Natural killer cell (primary cell): ENCODE measurements at regions not wholly inside any gene's neighbourhood (a gene's known extent, or its start where the extent isn't known, plus 50 kb on each side); places are given as distances from the start of the nearest gene placed in this dataset.

ENCODE experiments used
- ATAC-seq, 3 donors: fragments of 150-1000 bp in 2 of 3; fragments of 200-7000 bp in 1 of 3; cut with Tn5 transposase; 1 replicate in 1 of 3; 2 replicates in 2 of 3; pipeline ENCODE4 v1.10.0; 2021; ENCODE audit warnings: mild to moderate bottlenecking in 2 of 3, moderate library complexity in 2 of 3
- DNase-seq, 2 donors: peaks; one replicate each; pipeline versions ENCODE4 v3.0.0 to v3.0.0-alpha.2; 2013 to 2021; ENCODE audit warnings: mixed read lengths in 1 of 2
- H3K27ac ChIP-seq: one replicate; pipeline ENCODE4 v1.5.1; 2013; ENCODE audit warnings: mild to moderate bottlenecking, low read length
- H3K27me3 ChIP-seq: one replicate; pipeline ENCODE4 v1.6.1; 2013; ENCODE audit warnings: low read length; ENCODE audit not compliant: control insufficient read depth, insufficient read depth
- H3K36me3 ChIP-seq: one replicate; pipeline ENCODE4 v1.6.1; 2013; ENCODE audit warnings: low read length; ENCODE audit not compliant: control insufficient read depth, insufficient read depth
- H3K4me1 ChIP-seq: one replicate; pipeline ENCODE4 v1.6.1; 2013; ENCODE audit warnings: low read length; ENCODE audit not compliant: control insufficient read depth, insufficient read depth
- H3K4me3 ChIP-seq: one replicate; pipeline ENCODE4 v1.5.1; 2013; ENCODE audit warnings: low read length
- H3K9me3 ChIP-seq: one replicate; pipeline ENCODE4 v1.6.1; 2013; ENCODE audit warnings: low read length; ENCODE audit not compliant: control insufficient read depth, insufficient read depth
- H3K27ac Mint-ChIP-seq, 2 donors: one replicate each; pipeline ENCODE4 v1.8.0; 2022; ENCODE audit warnings: mild to moderate bottlenecking in 2 of 2, mixed read lengths in 2 of 2, moderate library complexity in 1 of 2
- H3K27me3 Mint-ChIP-seq, 2 donors: one replicate each; pipeline ENCODE4 v1.8.0; 2022; ENCODE audit warnings: low read depth in 2 of 2, mixed read lengths in 2 of 2
- H3K36me3 Mint-ChIP-seq: one replicate; pipeline ENCODE4 v1.8.0; 2022; ENCODE audit warnings: mixed read lengths
- H3K4me1 Mint-ChIP-seq, 2 donors: one replicate each; pipeline ENCODE4 v1.8.0; 2022; ENCODE audit warnings: mixed read lengths in 2 of 2
- H3K4me3 Mint-ChIP-seq: one replicate; pipeline ENCODE4 v1.8.0; 2022; ENCODE audit warnings: mild to moderate bottlenecking, moderate library complexity, mixed read lengths
- H3K9me3 Mint-ChIP-seq, 2 donors: one replicate each; pipeline ENCODE4 v1.8.0; 2022; ENCODE audit warnings: mixed read lengths in 2 of 2
- CTCF ChIP-seq: fragments of 200-600 bp; IDR thresholded peaks from one replicate; pipeline ENCODE4 v1.8.0; 2022; ENCODE audit warnings: antibody characterized with exemption
- WGBS: methylation state at CpG from one replicate; pipeline ENCODE4 v1.1.7; 2013; ENCODE audit warnings: missing lambda C conversion rate; ENCODE audit not compliant: insufficient coverage; 5-methylcytosine and 5-hydroxymethylcytosine counted together
- intact Hi-C: fragments of 100-400 bp; cut with micrococcal nuclease; formaldehyde crosslinking; loops from one replicate; pipeline ENCODE4 v1.14.2; 2022

GRCh38 chr5:23445573-23445972 is 61.8 kb upstream of the PRDM9 start:
- Histone ChIP-seq H3K4me3 (no peak overlapping the region), H3K36me3 (no peaks in the 10 kb centered on the region), H3K27ac (no peak overlapping the region), H3K27me3 (no peaks in the 10 kb centered on the region), H3K4me1 (no peaks in the 10 kb centered on the region), H3K9me3 (no peaks in the 10 kb centered on the region)
- no peaks in the 10 kb centered on the region for H3K4me1 Mint-ChIP-seq
- ATAC-seq (no peak), DNase-seq (no peak)
- H3K27ac Mint-ChIP-seq, result no peak overlapping the region
- 80% methylated on average over 1 of the region's 1 CpG for WGBS
- H3K36me3 Mint-ChIP-seq, result no peaks in the 10 kb centered on the region
- peaks cover 6 to 13% of the 10 kb centered on the region in 2 donors for H3K9me3 Mint-ChIP-seq
- H3K27me3 Mint-ChIP-seq, result no peaks in the 10 kb centered on the region
- H3K4me3 Mint-ChIP-seq, result no peak overlapping the region
- intact Hi-C loops, result no loop called here
- TF ChIP-seq CTCF, result no peak

GRCh38 chr5:23440703-23441102 is 66.7 kb upstream of the PRDM9 start:
- Mint-ChIP-seq H3K27me3 (no peaks in the 10 kb centered on the region), H3K9me3 (peaks cover 8 to 13% of the 10 kb centered on the region in 2 donors), H3K36me3 (no peaks in the 10 kb centered on the region), H3K4me1 (no peaks in the 10 kb centered on the region), H3K27ac (no peak overlapping the region), H3K4me3 (no peak overlapping the region)
- ATAC-seq (no peak), DNase-seq (no peak)
- intact Hi-C loops, result no loop called here
- Histone ChIP-seq H3K4me3 (no peak overlapping the region), H3K36me3 (no peaks in the 10 kb centered on the region), H3K27me3 (no peaks in the 10 kb centered on the region), H3K9me3 (no peaks in the 10 kb centered on the region), H3K4me1 (no peaks in the 10 kb centered on the region), H3K27ac (no peak overlapping the region)
- no peak for TF ChIP-seq CTCF
- 86% methylated on average over 1 of the region's 1 CpG for WGBS

- intact Hi-C loops, result no loop called here
- Mint-ChIP-seq H3K9me3 (peaks cover 6 to 12% of the 10 kb centered on the region in 2 donors), H3K27me3 (no peaks in the 10 kb centered on the region), H3K4me1 (no peaks in the 10 kb centered on the region), H3K27ac (no peak overlapping the region), H3K4me3 (no peak overlapping the region), H3K36me3 (no peaks in the 10 kb centered on the region)
- Histone ChIP-seq H3K4me1 (no peaks in the 10 kb centered on the region), H3K4me3 (no peak overlapping the region), H3K9me3 (no peaks in the 10 kb centered on the region), H3K27ac (no peak overlapping the region), H3K27me3 (no peaks in the 10 kb centered on the region), H3K36me3 (no peaks in the 10 kb centered on the region)
- no peak for DNase-seq
- no peak for TF ChIP-seq CTCF
- no peak for ATAC-seq
Measured at GRCh38 chr5:23437011-23437410, 70.4 kb upstream of the PRDM9 start.

- Histone ChIP-seq H3K9me3 (no peaks in the 10 kb centered on the region), H3K4me1 (no peaks in the 10 kb centered on the region), H3K27me3 (no peaks in the 10 kb centered on the region), H3K36me3 (no peaks in the 10 kb centered on the region), H3K4me3 (no peak overlapping the region), H3K27ac (no peak overlapping the region)
- ATAC-seq, result no peak
- Mint-ChIP-seq H3K4me3 (no peak overlapping the region), H3K36me3 (no peaks in the 10 kb centered on the region), H3K4me1 (no peaks in the 10 kb centered on the region), H3K27me3 (no peaks in the 10 kb centered on the region), H3K9me3 (peaks cover 2 to 8% of the 10 kb centered on the region in 2 donors), H3K27ac (no peak overlapping the region)
- DNase-seq, result no peak
- intact Hi-C loops, result no loop called here
- no peak for TF ChIP-seq CTCF
- WGBS, result 91% methylated on average over 4 of the region's 8 CpGs
Measured at GRCh38 chr5:23433534-23434315, 73.7 kb upstream of the PRDM9 start.
